ENCODE measurements at regions not wholly inside any gene's neighbourhood (a gene's known extent, or its start where the extent isn't known, plus 50 kb on each side); places are given as distances from the start of the nearest gene placed in this dataset.
A peak's percentile ranks its signal among the peaks of the same experiment; 100 is the strongest.

DNA sequence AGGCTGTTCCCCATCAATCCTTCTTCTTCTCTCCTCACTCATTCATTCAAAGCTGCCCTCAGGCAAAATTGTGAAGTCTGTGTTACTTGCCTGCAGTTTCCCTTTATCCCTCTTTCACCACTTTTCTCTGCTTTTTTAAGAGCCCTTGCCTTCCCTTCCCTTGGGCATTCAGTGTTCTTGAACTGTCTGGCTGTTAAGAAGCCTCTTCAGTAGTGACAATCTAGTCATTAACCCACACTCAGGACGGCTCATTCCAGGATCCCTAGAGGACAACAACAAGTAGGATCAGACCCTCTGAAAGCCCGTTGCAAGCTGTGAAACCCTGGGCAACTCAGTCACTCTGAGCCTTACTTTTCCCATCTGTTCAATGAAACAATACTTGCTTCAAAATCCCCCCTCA is 615.7 kb downstream of the EPHA4 start:
- DNase-seq (ENCODE audit: low read depth in 1 of 2, low spot score in 1 of 2) = peak in 1 of 2 donors; percentile 7
- Histone ChIP-seq H3K27me3 (no peaks in the 10 kb centered on the region), H3K36me3 (no peaks in the 10 kb centered on the region), H3K9me3 (ENCODE audit: low read depth) (no peaks in the 10 kb centered on the region), H3K4me3 (no peak overlapping the region), H3K4me1 (ENCODE audit: low read depth) (peaks cover 41% of the 10 kb centered on the region), H3K27ac (peak overlapping the region; percentile 78)
- TF ChIP-seq, protein P1, sequence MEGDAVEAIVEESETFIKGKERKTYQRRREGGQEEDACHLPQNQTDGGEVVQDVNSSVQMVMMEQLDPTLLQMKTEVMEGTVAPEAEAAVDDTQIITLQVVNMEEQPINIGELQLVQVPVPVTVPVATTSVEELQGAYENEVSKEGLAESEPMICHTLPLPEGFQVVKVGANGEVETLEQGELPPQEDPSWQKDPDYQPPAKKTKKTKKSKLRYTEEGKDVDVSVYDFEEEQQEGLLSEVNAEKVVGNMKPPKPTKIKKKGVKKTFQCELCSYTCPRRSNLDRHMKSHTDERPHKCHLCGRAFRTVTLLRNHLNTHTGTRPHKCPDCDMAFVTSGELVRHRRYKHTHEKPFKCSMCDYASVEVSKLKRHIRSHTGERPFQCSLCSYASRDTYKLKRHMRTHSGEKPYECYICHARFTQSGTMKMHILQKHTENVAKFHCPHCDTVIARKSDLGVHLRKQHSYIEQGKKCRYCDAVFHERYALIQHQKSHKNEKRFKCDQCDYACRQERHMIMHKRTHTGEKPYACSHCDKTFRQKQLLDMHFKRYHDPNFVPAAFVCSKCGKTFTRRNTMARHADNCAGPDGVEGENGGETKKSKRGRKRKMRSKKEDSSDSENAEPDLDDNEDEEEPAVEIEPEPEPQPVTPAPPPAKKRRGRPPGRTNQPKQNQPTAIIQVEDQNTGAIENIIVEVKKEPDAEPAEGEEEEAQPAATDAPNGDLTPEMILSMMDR (IDR thresholded peaks at IDR 0.05; ENCODE audit: low read depth, low read length) = no peak

GRCh38 chr2:220959391-220959802 is 612.7 kb downstream of the EPHA4 start:
- Histone ChIP-seq H3K9me3 (ENCODE audit: low read depth) (no peaks in the 10 kb centered on the region), H3K4me1 (ENCODE audit: low read depth) (peaks cover 49% of the 10 kb centered on the region), H3K27me3 (no peaks in the 10 kb centered on the region), H3K36me3 (no peaks in the 10 kb centered on the region), H3K4me3 (no peak overlapping the region), H3K27ac (no peak overlapping the region)
- no peak for DNase-seq (ENCODE audit: low read depth in 1 of 2, low spot score in 1 of 2)
- TF ChIP-seq, protein P1 (IDR thresholded peaks at IDR 0.05; ENCODE audit: low read depth, low read length) = no peak

DNA sequence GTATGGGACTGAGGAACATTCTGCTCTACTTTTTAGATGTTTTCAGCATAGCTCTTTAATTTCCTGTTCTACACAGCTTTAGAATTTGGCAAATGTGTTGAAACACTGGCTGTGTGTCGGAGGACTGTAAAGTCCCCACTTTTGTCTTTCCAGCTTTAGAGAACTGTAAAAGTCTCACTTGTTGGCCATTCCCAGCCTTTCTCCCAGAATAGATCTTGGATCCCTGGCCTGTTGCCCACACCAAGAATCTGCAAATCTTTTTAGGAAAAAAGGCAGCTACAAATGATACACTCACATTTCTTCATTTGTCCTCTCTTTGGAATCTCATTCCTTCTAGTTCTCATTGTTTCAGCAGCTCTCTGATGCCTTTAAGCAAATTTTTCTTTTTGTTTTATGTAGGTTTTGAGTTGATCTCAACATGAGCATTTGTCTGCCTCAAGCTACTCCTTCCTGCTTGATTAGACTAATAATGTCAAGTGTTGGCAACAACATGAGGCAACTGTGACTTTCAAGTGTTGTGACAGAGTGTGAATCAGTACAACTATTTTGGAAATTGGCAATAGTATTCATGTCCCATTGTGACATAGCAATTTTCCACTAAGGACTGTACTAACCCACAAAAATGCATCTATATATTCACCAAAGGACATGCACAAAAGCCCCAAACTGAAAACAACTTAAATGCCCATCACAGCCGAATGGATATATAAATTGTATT is 610.8 kb downstream of the EPHA4 start:
- DNase-seq (ENCODE audit: low read depth in 1 of 2, low spot score in 1 of 2) = no peak
- Histone ChIP-seq H3K27me3 (no peaks in the 10 kb centered on the region), H3K9me3 (ENCODE audit: low read depth) (no peaks in the 10 kb centered on the region), H3K27ac (no peak overlapping the region), H3K4me1 (ENCODE audit: low read depth) (peaks cover 30% of the 10 kb centered on the region), H3K36me3 (no peaks in the 10 kb centered on the region), H3K4me3 (no peak overlapping the region)
- TF ChIP-seq, protein P1 (IDR thresholded peaks at IDR 0.05; ENCODE audit: low read depth, low read length) = no peak

DNA sequence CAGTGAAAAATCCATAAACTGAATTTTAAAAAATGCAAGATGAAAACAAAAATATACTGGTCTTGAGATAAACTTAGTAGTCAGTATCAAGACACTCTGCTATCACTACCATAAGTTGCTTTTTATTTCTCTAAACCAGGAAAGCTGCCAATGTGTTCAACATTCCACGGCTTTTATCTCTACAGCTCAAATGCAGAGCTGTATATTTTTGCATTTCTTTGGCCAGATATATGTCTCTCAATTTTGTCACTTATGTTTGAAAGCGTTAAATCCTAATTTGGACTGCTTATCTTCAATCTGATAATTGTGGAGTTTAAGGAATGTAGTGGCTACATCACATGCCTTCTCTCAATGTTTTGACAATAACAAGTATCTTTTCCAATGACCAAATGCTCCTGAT is 609.5 kb downstream of the EPHA4 start:
- H3K4me1 ChIP-seq (ENCODE audit: low read depth) = peaks cover 25% of the 10 kb centered on the region

GRCh38 chr2:220963076-220963475 is 609.0 kb downstream of the EPHA4 start:
- Histone ChIP-seq H3K27me3 (no peaks in the 10 kb centered on the region), H3K27ac (no peak overlapping the region), H3K9me3 (ENCODE audit: low read depth) (no peaks in the 10 kb centered on the region), H3K4me1 (ENCODE audit: low read depth) (peaks cover 20% of the 10 kb centered on the region), H3K4me3 (no peak overlapping the region), H3K36me3 (no peaks in the 10 kb centered on the region)
- TF ChIP-seq, protein P1 (IDR thresholded peaks at IDR 0.05; ENCODE audit: low read depth, low read length) = no peak
- no peak for DNase-seq (ENCODE audit: low read depth in 1 of 2, low spot score in 1 of 2)

More for the DNA sequence above, 609.5 kb downstream of the EPHA4 start:
- no peak overlapping the region for H3K4me3 ChIP-seq
- H3K27me3 ChIP-seq = no peaks in the 10 kb centered on the region
- no peak overlapping the region for H3K27ac ChIP-seq
- peak in 1 of 2 donors; percentile 32 for DNase-seq (ENCODE audit: low read depth in 1 of 2, low spot score in 1 of 2)
- TF ChIP-seq, protein P1 (IDR thresholded peaks at IDR 0.05; ENCODE audit: low read depth, low read length) = no peak
- no peaks in the 10 kb centered on the region for H3K36me3 ChIP-seq
- H3K9me3 ChIP-seq (ENCODE audit: low read depth) = no peaks in the 10 kb centered on the region

All from cardiac muscle cell (in vitro differentiated cells and primary cell).